ENCODE measurements at regions not wholly inside any gene's neighbourhood (a gene's known extent, or its start where the extent isn't known, plus 50 kb on each side); places are given as distances from the start of the nearest gene placed in this dataset.
A peak's percentile ranks its signal among the peaks of the same experiment; 100 is the strongest.

GRCh38 chr7:9192969-9193368 lies 759.6 kb downstream of the NXPH1 start:
- Histone ChIP-seq H3K4me3 (no peak overlapping the region), H3K36me3 (no peaks in the 10 kb centered on the region), H3K9me3 (no peaks in the 10 kb centered on the region), H3K27ac (no peak overlapping the region), H3K4me1 (no peaks in the 10 kb centered on the region), H3K27me3 (no peaks in the 10 kb centered on the region)
- intact Hi-C loops (cut with DNase I; ENCODE audit: low total_unique reads) = no loop called here
- DNase-seq = no peak
- no peak for TF ChIP-seq POLR2AphosphoS5 (IDR thresholded peaks at IDR 0.05)
- TF ChIP-seq EP300 (IDR thresholded peaks at IDR 0.05) = no peak
- TF ChIP-seq POLR2A (IDR thresholded peaks at IDR 0.05) = no peak
- TF ChIP-seq CTCF (IDR thresholded peaks at IDR 0.05) = no peak
- 37 to 61% (median 41%) methylated on average over 2 of the region's 2 CpGs for WGBS, 5 donors

GRCh38 chr7:9200626-9201025 lies 767.2 kb downstream of the NXPH1 start:
- no peak overlapping the region for H3K4me3 ChIP-seq
- peak in 1 of 2 donors; percentile 2 for DNase-seq
- no peak overlapping the region for H3K27ac ChIP-seq
- H3K9me3 ChIP-seq = no peaks in the 10 kb centered on the region
- H3K27me3 ChIP-seq = no peaks in the 10 kb centered on the region
- H3K4me1 ChIP-seq = no peaks in the 10 kb centered on the region
- TF ChIP-seq EP300 (IDR thresholded peaks at IDR 0.05) = no peak
- no peak for TF ChIP-seq POLR2AphosphoS5 (IDR thresholded peaks at IDR 0.05)
- no peak for TF ChIP-seq CTCF (IDR thresholded peaks at IDR 0.05)
- TF ChIP-seq POLR2A (IDR thresholded peaks at IDR 0.05) = no peak
- WGBS, 5 donors = 74 to 86% (median 83%) methylated on average over 4 of the region's 4 CpGs
- intact Hi-C loops (cut with DNase I; ENCODE audit: low total_unique reads) = no loop called here
- no peaks in the 10 kb centered on the region for H3K36me3 ChIP-seq

- Histone ChIP-seq H3K27me3 (no peaks in the 10 kb centered on the region), H3K9me3 (no peaks in the 10 kb centered on the region), H3K4me3 (no peak overlapping the region), H3K27ac (no peak overlapping the region), H3K4me1 (no peaks in the 10 kb centered on the region), H3K36me3 (no peaks in the 10 kb centered on the region)
- intact Hi-C loops (cut with DNase I; ENCODE audit: low total_unique reads) = no loop called here
- no peak for DNase-seq
- TF ChIP-seq POLR2AphosphoS5 (IDR thresholded peaks at IDR 0.05) (no peak), POLR2A (IDR thresholded peaks at IDR 0.05) (no peak), EP300 (IDR thresholded peaks at IDR 0.05) (no peak), CTCF (IDR thresholded peaks at IDR 0.05) (no peak)
- WGBS, 5 donors = 34 to 51% (median 48%) methylated on average over 2 of the region's 2 CpGs
These were observed 768.5 kb downstream of the NXPH1 start for GRCh38 chr7:9201928-9202327.

GRCh38 chr7:9204571-9204970 lies 771.2 kb downstream of the NXPH1 start:
- TF ChIP-seq CTCF (IDR thresholded peaks at IDR 0.05) (no peak), POLR2A (IDR thresholded peaks at IDR 0.05) (no peak), EP300 (IDR thresholded peaks at IDR 0.05) (no peak), POLR2AphosphoS5 (IDR thresholded peaks at IDR 0.05) (no peak)
- no peaks in the 10 kb centered on the region for H3K4me1 ChIP-seq
- H3K4me3 ChIP-seq = no peak overlapping the region
- no peaks in the 10 kb centered on the region for H3K27me3 ChIP-seq
- H3K27ac ChIP-seq = no peak overlapping the region
- 51 to 58% (median 55%) methylated on average over 1 of the region's 1 CpG for WGBS, 5 donors
- intact Hi-C loops (cut with DNase I; ENCODE audit: low total_unique reads) = no loop called here
- peak in 1 of 2 donors; percentile 4 for DNase-seq
- no peaks in the 10 kb centered on the region for H3K9me3 ChIP-seq
- H3K36me3 ChIP-seq = no peaks in the 10 kb centered on the region
